DND-41 (cell line): ENCODE measurements at regions not wholly inside any gene's neighbourhood (a gene's known extent, or its start where the extent isn't known, plus 50 kb on each side); places are given as distances from the start of the nearest gene placed in this dataset.
"Not testable (repeated sequence)": the region's sequence is repeated elsewhere in the genome, so short reads cannot be mapped to it uniquely, and the experiment has no call there.

Experiments
- ATAC-seq: fragments of 200-7000 bp; cut with Tn5 transposase; 3 replicates; pipeline ENCODE4 v1.9.1; 2021; ENCODE audit warnings: low read depth; ENCODE audit not compliant: insufficient read depth
- DNase-seq: peaks from one replicate; pipeline ENCODE4 v3.0.0-alpha.2; 2020
- H2AFZ ChIP-seq: 2 replicates; pipeline ENCODE4 v1.6.0; 2012; ENCODE audit warnings: low read depth, low read length
- H3K27ac ChIP-seq: 2 replicates; pipeline ENCODE4 v1.5.1; 2012; ENCODE audit warnings: low read length, inconsistent platforms
- H3K27me3 ChIP-seq: fragments of 200-600 bp; sonication (generic); 2 replicates; pipeline ENCODE4 v1.6.0; 2012; ENCODE audit warnings: low read length, mild to moderate bottlenecking, inconsistent platforms; ENCODE audit not compliant: insufficient read depth, poor library complexity
- H3K36me3 ChIP-seq: 2 replicates; pipeline ENCODE4 v1.5.1; 2012; ENCODE audit warnings: low read length, inconsistent platforms; ENCODE audit not compliant: insufficient read depth
- H3K4me1 ChIP-seq: 2 replicates; pipeline ENCODE4 v1.5.1; 2012; ENCODE audit warnings: mild to moderate bottlenecking, low read length; ENCODE audit not compliant: insufficient read depth
- H3K4me2 ChIP-seq: 2 replicates; pipeline ENCODE4 v1.6.0; 2012; ENCODE audit warnings: mild to moderate bottlenecking, moderate library complexity, low read length, inconsistent platforms; ENCODE audit not compliant: insufficient read depth
- H3K4me3 ChIP-seq, 2 experiments: fragments of 200-600 bp in 1 of 2; shearing (Covaris generic) in 1 of 2; 2 replicates each; pipeline ENCODE4 v1.5.1; 2012 to 2016; ENCODE audit warnings: inconsistent platforms in 2 of 2, low read length in 2 of 2, mild to moderate bottlenecking in 2 of 2, low read depth in 1 of 2, moderate library complexity in 1 of 2
- H3K79me2 ChIP-seq: 2 replicates; pipeline ENCODE4 v1.6.0; 2012; ENCODE audit warnings: low read length, inconsistent platforms; ENCODE audit not compliant: insufficient read depth
- H3K9ac ChIP-seq: 2 replicates; pipeline ENCODE4 v1.6.0; 2012; ENCODE audit warnings: low read depth, mild to moderate bottlenecking, inconsistent platforms, low read length, moderate library complexity
- H3K9me3 ChIP-seq: 2 replicates; pipeline ENCODE4 v1.5.1; 2012; ENCODE audit warnings: low read length, moderate library complexity, mild to moderate bottlenecking, inconsistent platforms; ENCODE audit not compliant: insufficient read depth, severe bottlenecking
- H4K20me1 ChIP-seq: 2 replicates; pipeline ENCODE4 v1.6.0; 2012; ENCODE audit warnings: low read length; ENCODE audit not compliant: insufficient read depth
- EZH2 ChIP-seq: IDR thresholded peaks from 3 replicates; pipeline ENCODE4 v1.6.1; 2012; ENCODE audit warnings: borderline replicate concordance, low read depth, mild to moderate bottlenecking, moderate library complexity, low read length, inconsistent platforms; ENCODE audit not compliant: severe bottlenecking
- TF ChIP-seq, protein P1 (sequence below): IDR thresholded peaks from 2 replicates; pipeline ENCODE4 v1.5.1; 2012; ENCODE audit warnings: borderline replicate concordance, low read length, moderate library complexity, mild to moderate bottlenecking; ENCODE audit not compliant: poor library complexity, severe bottlenecking; ENCODE audit errors: extremely low read depth

DNA sequence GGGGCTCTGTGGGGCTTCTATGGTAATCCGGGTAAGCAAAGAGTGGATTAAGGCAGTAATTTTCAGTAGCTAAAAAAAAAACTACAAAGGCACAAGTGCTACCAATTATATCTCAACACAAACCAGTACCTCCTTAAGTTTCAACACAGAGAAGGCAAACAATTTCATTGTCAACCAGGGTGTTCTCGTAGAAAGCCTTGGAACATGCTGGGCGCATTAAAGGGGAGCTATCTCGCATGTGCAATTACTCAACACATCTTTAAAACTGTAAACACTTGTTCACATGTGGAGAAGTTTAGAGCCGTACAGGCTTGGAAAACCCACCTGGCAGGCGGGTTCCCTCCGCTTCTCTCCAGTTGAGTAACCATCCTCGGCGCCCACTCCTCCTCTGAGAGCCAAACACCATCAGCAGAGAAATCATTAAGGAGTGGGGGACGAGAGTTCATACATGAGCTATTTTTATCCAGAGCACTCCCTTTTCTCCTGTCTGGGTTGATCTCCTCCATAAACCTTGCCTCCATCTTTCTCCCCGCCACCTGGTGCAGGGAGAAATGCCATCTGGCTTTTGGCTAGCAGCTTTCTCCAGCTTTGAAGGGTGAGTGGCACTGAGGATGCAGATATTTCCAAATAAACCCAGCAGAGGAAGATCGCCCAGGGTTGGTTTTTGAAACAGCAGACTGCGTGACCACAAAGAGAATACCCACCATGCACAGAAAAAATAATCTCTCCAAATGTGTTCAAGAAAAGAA, 287.1 kb downstream of the WDR11 start:
- Histone ChIP-seq H4K20me1 (no peaks in the 10 kb centered on the region), H3K36me3 (no peaks in the 10 kb centered on the region), H3K4me3 (no peak overlapping the region), H3K79me2 (no peaks in the 10 kb centered on the region), H3K4me2 (no peak overlapping the region), H3K27me3 (no peaks in the 10 kb centered on the region), H3K9me3 (no peaks in the 10 kb centered on the region), H3K4me1 (no peaks in the 10 kb centered on the region), H3K9ac (no peak overlapping the region), H2AFZ (no peak overlapping the region), H3K27ac (no peak overlapping the region)
- no peak for DNase-seq
- no peak for ATAC-seq
- TF ChIP-seq EZH2, result no peak
- TF ChIP-seq, protein P1, sequence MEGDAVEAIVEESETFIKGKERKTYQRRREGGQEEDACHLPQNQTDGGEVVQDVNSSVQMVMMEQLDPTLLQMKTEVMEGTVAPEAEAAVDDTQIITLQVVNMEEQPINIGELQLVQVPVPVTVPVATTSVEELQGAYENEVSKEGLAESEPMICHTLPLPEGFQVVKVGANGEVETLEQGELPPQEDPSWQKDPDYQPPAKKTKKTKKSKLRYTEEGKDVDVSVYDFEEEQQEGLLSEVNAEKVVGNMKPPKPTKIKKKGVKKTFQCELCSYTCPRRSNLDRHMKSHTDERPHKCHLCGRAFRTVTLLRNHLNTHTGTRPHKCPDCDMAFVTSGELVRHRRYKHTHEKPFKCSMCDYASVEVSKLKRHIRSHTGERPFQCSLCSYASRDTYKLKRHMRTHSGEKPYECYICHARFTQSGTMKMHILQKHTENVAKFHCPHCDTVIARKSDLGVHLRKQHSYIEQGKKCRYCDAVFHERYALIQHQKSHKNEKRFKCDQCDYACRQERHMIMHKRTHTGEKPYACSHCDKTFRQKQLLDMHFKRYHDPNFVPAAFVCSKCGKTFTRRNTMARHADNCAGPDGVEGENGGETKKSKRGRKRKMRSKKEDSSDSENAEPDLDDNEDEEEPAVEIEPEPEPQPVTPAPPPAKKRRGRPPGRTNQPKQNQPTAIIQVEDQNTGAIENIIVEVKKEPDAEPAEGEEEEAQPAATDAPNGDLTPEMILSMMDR, result no peak

DNA sequence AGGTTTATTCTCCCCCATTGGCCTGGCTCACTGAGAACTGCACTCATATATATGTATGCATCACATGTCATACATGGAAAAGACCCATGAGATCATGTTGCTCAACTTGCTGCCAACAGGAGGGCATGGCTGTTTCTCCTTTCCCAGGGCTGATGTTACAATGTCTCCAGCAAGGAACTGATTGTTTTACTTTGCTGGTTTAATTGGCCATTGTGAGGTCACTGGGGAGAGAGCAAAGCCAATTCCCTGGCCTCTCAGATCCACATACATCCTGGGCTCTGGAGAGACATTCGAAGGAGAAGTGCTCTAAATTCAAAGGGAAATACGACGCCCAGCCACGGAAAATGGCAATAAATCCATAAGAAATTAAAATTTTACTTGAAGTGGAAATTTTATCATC, 287.8 kb downstream of the WDR11 start:
- TF ChIP-seq EZH2, result no peak
- TF ChIP-seq, protein P1, result no peak
- no peak overlapping the region for H2AFZ ChIP-seq
- no peak overlapping the region for H3K27ac ChIP-seq
- H4K20me1 ChIP-seq, result no peaks in the 10 kb centered on the region
- H3K27me3 ChIP-seq, result no peaks in the 10 kb centered on the region
- DNase-seq (no peak), ATAC-seq (no peak)
- H3K36me3 ChIP-seq, result no peaks in the 10 kb centered on the region
- peaks cover 5% of the 10 kb centered on the region for H3K9me3 ChIP-seq
- H3K4me1 ChIP-seq, result no peaks in the 10 kb centered on the region
- H3K9ac ChIP-seq, result no peak overlapping the region
- no peak overlapping the region for H3K4me2 ChIP-seq
- H3K4me3 ChIP-seq, result no peak overlapping the region
- no peaks in the 10 kb centered on the region for H3K79me2 ChIP-seq

DNA sequence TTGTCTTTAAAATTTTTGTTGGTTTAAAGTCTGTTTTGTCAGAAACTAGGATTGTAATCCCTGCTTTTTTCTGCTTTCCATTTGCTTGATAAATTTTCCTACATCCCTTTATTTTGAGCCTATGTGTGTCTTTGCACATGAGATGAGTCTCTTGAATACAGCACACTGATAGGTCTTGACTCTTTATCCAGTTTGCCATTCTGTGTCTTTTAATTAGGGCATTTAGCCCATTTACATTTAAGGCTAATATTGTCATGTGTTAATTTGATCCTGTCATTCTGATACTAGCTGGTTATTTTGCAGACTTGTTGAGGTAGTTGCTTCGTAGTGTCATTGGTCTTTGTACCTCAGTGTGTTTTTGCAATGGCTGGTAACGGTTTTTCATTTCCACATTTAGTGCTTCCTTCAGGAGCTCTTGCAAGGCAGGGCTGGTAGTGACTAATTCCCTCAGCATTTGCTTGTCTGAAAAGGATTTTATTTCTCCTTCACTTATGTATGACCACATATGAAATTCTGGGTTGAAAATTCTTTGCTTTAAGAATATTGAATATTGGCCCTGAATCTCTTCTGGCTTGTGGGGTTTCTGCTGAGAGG, 294.7 kb downstream of the WDR11 start:
- H3K79me2 ChIP-seq, ATAC-seq, H3K36me3 ChIP-seq, H3K4me3 ChIP-seq, H3K27ac ChIP-seq, H4K20me1 ChIP-seq, H2AFZ ChIP-seq, H3K9ac ChIP-seq, H3K4me1 ChIP-seq, H3K27me3 ChIP-seq, H3K4me2 ChIP-seq, H3K9me3 ChIP-seq, DNase-seq: not testable (repeated sequence)

DNA sequence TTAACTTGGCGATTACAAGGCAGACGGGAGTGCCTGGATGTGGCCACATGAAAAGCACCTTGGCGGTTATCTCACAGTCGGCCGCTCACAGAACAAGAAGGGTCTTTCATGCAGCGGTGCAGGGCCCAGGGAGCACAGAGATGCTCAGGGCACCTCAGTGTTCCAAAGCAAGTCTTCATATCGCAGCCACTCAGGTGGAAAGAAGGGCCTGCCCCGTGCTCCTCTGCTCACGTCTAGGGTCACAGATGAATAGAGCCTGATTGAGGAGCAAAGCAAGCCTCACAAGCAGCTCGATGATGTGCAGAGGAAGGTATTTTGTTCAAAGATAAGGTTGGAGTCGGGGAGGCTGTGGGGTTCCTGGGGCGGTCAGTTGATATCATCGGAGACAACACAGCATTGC, 297.8 kb downstream of the WDR11 start:
- H3K9ac ChIP-seq, result no peak overlapping the region
- no peak for TF ChIP-seq EZH2
- TF ChIP-seq, protein P1, result no peak
- H4K20me1 ChIP-seq, result no peaks in the 10 kb centered on the region
- H3K79me2 ChIP-seq, result no peaks in the 10 kb centered on the region
- no peaks in the 10 kb centered on the region for H3K36me3 ChIP-seq
- H3K27ac ChIP-seq, result no peak overlapping the region
- H3K4me2 ChIP-seq, result no peak overlapping the region
- no peaks in the 10 kb centered on the region for H3K27me3 ChIP-seq
- no peak for ATAC-seq
- no peak for DNase-seq
- H3K4me1 ChIP-seq, result no peaks in the 10 kb centered on the region
- H3K4me3 ChIP-seq, result no peak overlapping the region
- peaks cover 4% of the 10 kb centered on the region for H3K9me3 ChIP-seq
- no peak overlapping the region for H2AFZ ChIP-seq
